ENCODE measurements at regions not wholly inside any gene's neighbourhood (a gene's known extent, or its start where the extent isn't known, plus 50 kb on each side); places are given as distances from the start of the nearest gene placed in this dataset.

DNA sequence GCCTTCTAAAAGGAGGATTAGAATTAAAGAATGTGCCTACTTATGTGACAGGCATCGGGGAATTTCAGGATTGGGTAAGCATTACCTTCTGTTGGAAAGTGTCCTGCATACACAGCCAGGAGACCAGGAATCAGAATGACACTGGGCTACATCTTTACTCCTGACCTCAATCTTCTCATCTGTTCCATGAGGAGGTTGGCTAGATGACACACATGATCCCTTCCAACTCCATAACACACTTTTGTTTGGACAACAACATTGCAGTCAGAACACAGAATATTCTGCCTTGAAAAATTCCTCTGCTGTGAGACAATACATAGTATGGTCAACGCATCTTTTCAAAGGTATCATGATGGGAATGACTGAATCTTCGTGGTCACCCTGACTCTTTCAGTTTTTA lies 1281.2 kb upstream of the SORCS1 start:
- Histone ChIP-seq H3K79me2 (ENCODE audit: insufficient read depth, low read depth, low read length) (no peaks in the 10 kb centered on the region), H3K4me1 (ENCODE audit: insufficient read depth, low read length, poor library complexity, severe bottlenecking) (no peaks in the 10 kb centered on the region), H3K27ac (ENCODE audit: low read depth, low read length, poor library complexity, severe bottlenecking) (no peak overlapping the region), H2AFZ (ENCODE audit: low read length) (no peak overlapping the region), H3K9me3 (ENCODE audit: low read length) (no peaks in the 10 kb centered on the region), H4K20me1 (ENCODE audit: insufficient read depth, low read length) (no peaks in the 10 kb centered on the region), H3K4me3 (ENCODE audit: low read depth, low read length, poor library complexity, severe bottlenecking) (no peak overlapping the region), H3K9me2 (ENCODE audit: insufficient read depth, low read length) (no peaks in the 10 kb centered on the region), H3K36me3 (ENCODE audit: insufficient read depth, low read length) (no peaks in the 10 kb centered on the region), H3K4me2 (ENCODE audit: low read length) (no peak overlapping the region)
- no peak for DNase-seq (ENCODE audit: low spot score)
- no TSS peak for BruUV-seq (replicated peaks)
- ChIA-PET POLR2A (no interaction called here), CTCF (ENCODE audit: unreplicated experiment) (no interaction called here)
- intact Hi-C loops (cut with micrococcal nuclease; ENCODE audit: unreplicated experiment): no loop called here
- TF ChIP-seq, protein P1, sequence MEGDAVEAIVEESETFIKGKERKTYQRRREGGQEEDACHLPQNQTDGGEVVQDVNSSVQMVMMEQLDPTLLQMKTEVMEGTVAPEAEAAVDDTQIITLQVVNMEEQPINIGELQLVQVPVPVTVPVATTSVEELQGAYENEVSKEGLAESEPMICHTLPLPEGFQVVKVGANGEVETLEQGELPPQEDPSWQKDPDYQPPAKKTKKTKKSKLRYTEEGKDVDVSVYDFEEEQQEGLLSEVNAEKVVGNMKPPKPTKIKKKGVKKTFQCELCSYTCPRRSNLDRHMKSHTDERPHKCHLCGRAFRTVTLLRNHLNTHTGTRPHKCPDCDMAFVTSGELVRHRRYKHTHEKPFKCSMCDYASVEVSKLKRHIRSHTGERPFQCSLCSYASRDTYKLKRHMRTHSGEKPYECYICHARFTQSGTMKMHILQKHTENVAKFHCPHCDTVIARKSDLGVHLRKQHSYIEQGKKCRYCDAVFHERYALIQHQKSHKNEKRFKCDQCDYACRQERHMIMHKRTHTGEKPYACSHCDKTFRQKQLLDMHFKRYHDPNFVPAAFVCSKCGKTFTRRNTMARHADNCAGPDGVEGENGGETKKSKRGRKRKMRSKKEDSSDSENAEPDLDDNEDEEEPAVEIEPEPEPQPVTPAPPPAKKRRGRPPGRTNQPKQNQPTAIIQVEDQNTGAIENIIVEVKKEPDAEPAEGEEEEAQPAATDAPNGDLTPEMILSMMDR (conservative IDR thresholded peaks at IDR 0.05; ENCODE audit: low read length): no peak
- no peak for TF ChIP-seq EZH2phosphoT487 (IDR thresholded peaks at IDR 0.05; ENCODE audit: borderline replicate concordance, low read depth, low read length)

DNA sequence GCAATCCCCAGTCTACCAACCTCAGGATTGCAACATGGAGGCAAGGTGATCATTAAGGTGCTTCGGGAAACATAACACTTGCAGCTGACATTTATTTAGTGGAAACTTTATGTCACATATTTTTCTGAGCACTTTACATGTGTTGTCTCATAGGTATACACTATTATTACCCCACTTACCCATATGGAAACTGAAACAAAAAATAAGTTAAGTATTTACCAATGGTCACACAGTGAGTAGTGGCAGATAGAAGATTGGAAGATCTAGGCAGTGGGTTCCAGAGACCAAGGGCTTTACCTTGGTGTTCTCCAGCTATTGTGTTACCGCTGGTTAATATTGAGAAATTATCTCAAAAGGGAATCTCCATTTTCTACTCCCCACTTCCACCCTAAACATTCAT lies 1279.1 kb upstream of the SORCS1 start:
- Histone ChIP-seq H2AFZ (ENCODE audit: low read length) (no peak overlapping the region), H3K9me2 (ENCODE audit: insufficient read depth, low read length) (no peaks in the 10 kb centered on the region), H3K79me2 (ENCODE audit: insufficient read depth, low read depth, low read length) (no peaks in the 10 kb centered on the region), H3K36me3 (ENCODE audit: insufficient read depth, low read length) (no peaks in the 10 kb centered on the region), H3K27ac (ENCODE audit: low read depth, low read length, poor library complexity, severe bottlenecking) (no peak overlapping the region), H3K4me3 (ENCODE audit: low read depth, low read length, poor library complexity, severe bottlenecking) (no peak overlapping the region), H4K20me1 (ENCODE audit: insufficient read depth, low read length) (no peaks in the 10 kb centered on the region), H3K9me3 (ENCODE audit: low read length) (no peaks in the 10 kb centered on the region), H3K4me2 (ENCODE audit: low read length) (no peak overlapping the region), H3K4me1 (ENCODE audit: insufficient read depth, low read length, poor library complexity, severe bottlenecking) (no peaks in the 10 kb centered on the region)
- TF ChIP-seq, protein P1 (conservative IDR thresholded peaks at IDR 0.05; ENCODE audit: low read length): no peak
- TF ChIP-seq EZH2phosphoT487 (IDR thresholded peaks at IDR 0.05; ENCODE audit: borderline replicate concordance, low read depth, low read length): no peak
- no peak for DNase-seq (ENCODE audit: low spot score)
- BruUV-seq (replicated peaks): no TSS peak
- intact Hi-C loops (cut with micrococcal nuclease; ENCODE audit: unreplicated experiment): no loop called here
- ChIA-PET CTCF (ENCODE audit: unreplicated experiment) (no interaction called here), POLR2A (interaction anchor here (0.5 kb wide), 1 partner anchor 16 kb away, joined by 3 read pairs; no protein-coding TSS in a partner anchor)

DNA sequence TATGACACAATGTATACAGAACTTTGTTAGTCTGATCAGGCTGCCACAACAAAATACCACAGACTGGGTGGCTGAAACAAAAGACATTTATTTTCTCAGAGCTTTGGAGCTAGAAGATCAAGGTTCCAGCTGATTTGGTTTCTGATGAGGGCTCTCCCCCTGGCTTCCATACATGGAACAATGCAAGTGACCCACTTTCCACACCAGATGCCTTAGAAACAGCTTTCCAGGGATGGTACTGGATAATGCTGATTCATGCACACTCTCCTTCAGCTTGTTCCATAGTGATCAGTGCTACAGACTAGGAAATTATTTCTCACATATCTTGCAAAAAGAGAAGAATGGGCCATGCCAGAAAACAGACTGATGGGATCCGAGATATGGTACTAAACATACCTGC lies 1274.9 kb upstream of the SORCS1 start:
- Histone ChIP-seq H4K20me1 (ENCODE audit: insufficient read depth, low read length) (no peaks in the 10 kb centered on the region), H3K9me3 (ENCODE audit: low read length) (no peaks in the 10 kb centered on the region), H3K27ac (ENCODE audit: low read depth, low read length, poor library complexity, severe bottlenecking) (no peak overlapping the region), H3K79me2 (ENCODE audit: insufficient read depth, low read depth, low read length) (no peaks in the 10 kb centered on the region), H2AFZ (ENCODE audit: low read length) (no peak overlapping the region), H3K4me2 (ENCODE audit: low read length) (no peak overlapping the region), H3K4me1 (ENCODE audit: insufficient read depth, low read length, poor library complexity, severe bottlenecking) (no peaks in the 10 kb centered on the region), H3K9me2 (ENCODE audit: insufficient read depth, low read length) (no peaks in the 10 kb centered on the region), H3K36me3 (ENCODE audit: insufficient read depth, low read length) (no peaks in the 10 kb centered on the region), H3K4me3 (ENCODE audit: low read depth, low read length, poor library complexity, severe bottlenecking) (no peak overlapping the region)
- no peak for TF ChIP-seq EZH2phosphoT487 (IDR thresholded peaks at IDR 0.05; ENCODE audit: borderline replicate concordance, low read depth, low read length)
- TF ChIP-seq, protein P1 (conservative IDR thresholded peaks at IDR 0.05; ENCODE audit: low read length): no peak
- no TSS peak for BruUV-seq (replicated peaks)
- no peak for DNase-seq (ENCODE audit: low spot score)
- ChIA-PET CTCF (ENCODE audit: unreplicated experiment) (no interaction called here), POLR2A (no interaction called here)
- intact Hi-C loops (cut with micrococcal nuclease; ENCODE audit: unreplicated experiment): no loop called here

Measured in OCI-LY7 (cell line).